ENCODE measurements at regions not wholly inside any gene's neighbourhood (a gene's known extent, or its start where the extent isn't known, plus 50 kb on each side); places are given as distances from the start of the nearest gene placed in this dataset.

- no peak for DNase-seq (ENCODE audit: low read depth)
These were observed 60.8 kb downstream of the NSMCE3 start for GRCh38 chr15:29208836-29209235.

- DNase-seq (ENCODE audit: low read depth): peak; percentile 6
These were observed 61.3 kb downstream of the NSMCE3 start for GRCh38 chr15:29208352-29208751.

- no peak for DNase-seq (ENCODE audit: low read depth)
These were observed 61.9 kb downstream of the NSMCE3 start for GRCh38 chr15:29207758-29208108.

GRCh38 chr15:29207027-29207757, 62.4 kb downstream of the NSMCE3 start:
- no peak for DNase-seq (ENCODE audit: low read depth)

- DNase-seq (ENCODE audit: low read depth): no peak
These were observed 64.4 kb downstream of the NSMCE3 start for GRCh38 chr15:29205186-29205585.

- DNase-seq (ENCODE audit: low read depth): no peak
These were observed 65.3 kb downstream of the NSMCE3 start for GRCh38 chr15:29204369-29204755.

- no peak for DNase-seq (ENCODE audit: low read depth)
These were observed 65.8 kb downstream of the NSMCE3 start for GRCh38 chr15:29203718-29204368.

- DNase-seq (ENCODE audit: low read depth): no peak
These were observed 72.9 kb downstream of the NSMCE3 start for GRCh38 chr15:29196722-29197121.

GRCh38 chr15:29196290-29196689, 73.3 kb downstream of the NSMCE3 start:
- DNase-seq (ENCODE audit: low read depth): no peak

GRCh38 chr15:29194866-29195265, 74.8 kb downstream of the NSMCE3 start:
- DNase-seq (ENCODE audit: low read depth): no peak

GRCh38 chr15:29183071-29183831, 86.4 kb downstream of the NSMCE3 start:
- peak; percentile 76 for DNase-seq (ENCODE audit: low read depth)

GRCh38 chr15:29182590-29182989, 87.0 kb downstream of the NSMCE3 start:
- DNase-seq (ENCODE audit: low read depth): no peak

- no peak for DNase-seq (ENCODE audit: low read depth)
These were observed 96.6 kb downstream of the NSMCE3 start for GRCh38 chr15:29172742-29173725.

GRCh38 chr15:29170521-29170920, 99.1 kb downstream of the NSMCE3 start:
- DNase-seq (ENCODE audit: low read depth): no peak
